Liver (tissue), 3 donors: ENCODE measurements at regions not wholly inside any gene's neighbourhood (a gene's known extent, or its start where the extent isn't known, plus 50 kb on each side); places are given as distances from the start of the nearest gene placed in this dataset.
"Not testable (repeated sequence)": the region's sequence is repeated elsewhere in the genome, so short reads cannot be mapped to it uniquely, and the experiment has no call there.

Experiments used
- CTCF ChIP-seq: fragments of 150-350 bp; IDR thresholded peaks from 2 replicates; pipeline ENCODE4 v1.5.1; 2017; ENCODE audit warnings: improper control_type of control experiment, low read depth, low read length; ENCODE audit not compliant: missing input control
- EGR1 ChIP-seq, 2 donors: IDR thresholded peaks; 2 replicates each; pipeline ENCODE4 v1.6.1; 2016 to 2018; ENCODE audit warnings: antibody characterized with exemption in 2 of 2, low read depth in 2 of 2
- FOXA1 ChIP-seq: IDR thresholded peaks from 2 replicates; pipeline ENCODE4 v1.6.1; 2016; ENCODE audit warnings: antibody characterized with exemption
- GABPA ChIP-seq, 2 donors: IDR thresholded peaks in 1 of 2; conservative IDR thresholded peaks in 1 of 2; 2 replicates each; pipeline ENCODE4 v1.6.1; 2016; ENCODE audit warnings: antibody characterized with exemption in 2 of 2, mild to moderate bottlenecking in 1 of 2, moderate library complexity in 1 of 2
- JUND ChIP-seq, 2 donors: IDR thresholded peaks; 2 replicates each; pipeline ENCODE4 v1.6.1; 2016; ENCODE audit warnings: antibody characterized with exemption in 2 of 2
- MAX ChIP-seq: IDR thresholded peaks from 2 replicates; pipeline ENCODE4 v1.6.1; 2016; ENCODE audit warnings: antibody characterized with exemption
- NR2F2 ChIP-seq: IDR thresholded peaks from 2 replicates; pipeline ENCODE4 v1.6.1; 2016; ENCODE audit warnings: antibody characterized with exemption
- RAD21 ChIP-seq, 2 donors: IDR thresholded peaks; 2 replicates each; pipeline ENCODE4 v1.6.1; 2016; ENCODE audit warnings: antibody characterized with exemption in 2 of 2, mild to moderate bottlenecking in 2 of 2
- REST ChIP-seq: IDR thresholded peaks from 2 replicates; pipeline ENCODE4 v1.6.1; 2016; ENCODE audit warnings: antibody characterized with exemption, mild to moderate bottlenecking
- SP1 ChIP-seq: IDR thresholded peaks from 2 replicates; pipeline ENCODE4 v1.6.1; 2018; ENCODE audit warnings: antibody characterized with exemption, mild to moderate bottlenecking
- donor health status: healthy.
- donor health status: healthy.

- not testable (repeated sequence) for TF ChIP-seq RAD21 (IDR thresholded peaks at IDR 0.05); CTCF; SP1; MAX; FOXA1; JUND (IDR thresholded peaks at IDR 0.05); EGR1 (IDR thresholded peaks at IDR 0.05; ENCODE audit: low read depth in 2 of 2); GABPA (IDR thresholded peaks at IDR 0.05 in 1 of 2, conservative IDR thresholded peaks at IDR 0.05 in 1 of 2); REST; NR2F2
These were observed 62.1 kb upstream of the MSMB start for GRCh38 chr10:46108158-46108499.
